ENCODE measurements at regions not wholly inside any gene's neighbourhood (a gene's known extent, or its start where the extent isn't known, plus 50 kb on each side); places are given as distances from the start of the nearest gene placed in this dataset.
A peak's percentile ranks its signal among the peaks of the same experiment; 100 is the strongest.

DNA sequence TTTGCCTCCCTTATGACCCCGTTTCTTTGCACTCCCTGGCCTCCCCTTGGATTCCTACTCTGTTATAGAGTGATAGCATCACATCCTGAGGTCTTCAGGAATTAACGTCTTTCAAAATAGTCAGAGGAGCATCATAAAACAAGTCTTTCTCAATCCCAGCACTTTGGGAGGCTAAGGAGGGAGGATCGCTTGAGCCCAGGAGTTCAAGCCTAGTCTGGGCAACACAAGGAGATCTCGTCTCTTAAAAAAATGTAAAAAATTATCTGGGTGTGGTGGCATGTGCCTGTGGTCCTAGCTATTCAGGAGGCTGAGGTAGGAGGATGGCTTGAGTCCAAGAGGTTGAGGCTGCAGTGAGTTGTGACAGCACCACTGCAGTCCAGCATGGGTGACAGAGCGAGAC, 68.7 kb upstream of the AMPD3 start:
- intact Hi-C loops (cut with DNase I), result no loop called here
- DNase-seq (ENCODE audit: low spot score) (no peak), ATAC-seq (no peak)

DNA sequence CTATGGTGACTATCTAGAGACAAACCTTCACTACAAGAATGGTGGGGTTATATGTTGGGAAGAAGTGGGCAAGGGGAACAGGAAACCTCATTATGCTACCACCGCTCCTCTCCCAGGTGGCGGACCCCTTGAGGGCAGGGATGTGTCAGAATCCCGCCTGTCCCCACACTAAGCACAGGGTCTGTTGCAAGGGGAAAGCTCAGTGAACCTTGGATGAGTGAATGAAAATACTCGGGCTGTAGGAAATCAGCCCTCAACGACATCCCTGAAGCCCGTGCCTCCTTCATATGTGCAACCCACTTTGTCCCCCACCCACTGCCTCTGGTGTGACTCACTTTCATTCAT, 68.2 kb upstream of the AMPD3 start:
- intact Hi-C loops (cut with DNase I), result no loop called here
- DNase-seq (ENCODE audit: low spot score), result no peak
- no peak for ATAC-seq

DNA sequence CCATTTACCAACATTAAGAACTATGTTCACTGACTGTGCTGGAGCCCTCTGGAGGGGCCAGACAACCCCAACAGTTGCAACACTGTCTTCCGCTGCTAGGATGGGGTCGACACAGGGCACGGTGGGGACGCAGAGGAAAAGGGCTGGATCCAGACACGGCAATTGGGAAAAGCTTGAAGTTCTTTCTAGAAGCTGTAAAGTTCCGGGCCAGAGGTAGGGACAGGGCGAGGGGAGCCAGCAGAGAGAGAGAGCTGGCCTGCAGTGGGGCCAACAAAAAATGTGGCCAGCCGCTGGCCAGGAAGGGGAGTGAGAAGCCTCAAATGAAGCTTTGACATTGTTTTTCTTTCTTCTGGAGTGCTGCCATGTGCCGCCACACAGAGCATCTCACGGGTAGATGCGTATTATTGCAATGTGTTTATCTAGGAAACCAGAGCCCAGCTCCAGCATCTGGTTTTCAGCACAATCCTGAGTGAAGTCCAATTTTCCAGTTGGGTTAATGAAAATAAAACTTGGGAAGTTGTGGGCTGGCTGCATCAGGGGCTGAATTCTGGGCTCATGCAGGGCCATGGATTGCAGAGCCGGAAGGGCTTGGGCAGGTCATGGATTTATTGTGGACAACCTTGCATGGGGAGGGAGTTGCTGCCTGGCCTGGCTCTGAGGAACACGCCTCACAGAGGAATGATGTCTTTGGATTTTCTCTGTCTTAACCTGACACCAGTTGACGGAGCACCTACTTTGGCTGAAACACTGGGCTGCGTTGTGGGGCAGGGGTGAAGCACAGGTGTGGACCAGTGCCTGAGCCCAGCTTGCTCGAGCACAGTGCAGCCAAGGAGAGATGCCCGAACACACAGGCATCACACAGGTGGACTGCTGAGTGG, 67.6 kb upstream of the AMPD3 start:
- intact Hi-C loops (cut with DNase I), result no loop called here
- peak; percentile 83 for DNase-seq (ENCODE audit: low spot score)
- ATAC-seq, result peak; percentile 92

DNA sequence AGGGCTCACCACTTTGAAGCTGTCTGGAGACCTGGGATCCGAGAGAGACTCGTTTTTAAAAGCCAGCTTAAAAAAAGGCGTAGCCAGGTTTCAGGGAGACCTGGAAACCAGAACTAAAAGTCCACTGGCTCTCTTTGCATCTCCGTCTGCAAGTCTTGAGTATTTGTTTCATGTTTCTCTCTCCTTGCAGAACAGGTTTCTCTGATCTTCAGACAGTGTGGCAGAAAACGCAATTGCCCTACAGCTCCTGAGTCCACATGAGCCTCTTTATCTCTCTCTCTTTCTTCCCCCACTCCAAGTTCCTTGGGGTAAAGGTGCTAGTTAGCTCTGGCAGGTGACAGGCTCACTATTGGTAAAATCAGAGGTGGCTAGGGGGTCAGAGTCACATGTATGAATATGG, 67.0 kb upstream of the AMPD3 start:
- intact Hi-C loops (cut with DNase I), result no loop called here
- DNase-seq (ENCODE audit: low spot score), result no peak
- no peak for ATAC-seq

DNA sequence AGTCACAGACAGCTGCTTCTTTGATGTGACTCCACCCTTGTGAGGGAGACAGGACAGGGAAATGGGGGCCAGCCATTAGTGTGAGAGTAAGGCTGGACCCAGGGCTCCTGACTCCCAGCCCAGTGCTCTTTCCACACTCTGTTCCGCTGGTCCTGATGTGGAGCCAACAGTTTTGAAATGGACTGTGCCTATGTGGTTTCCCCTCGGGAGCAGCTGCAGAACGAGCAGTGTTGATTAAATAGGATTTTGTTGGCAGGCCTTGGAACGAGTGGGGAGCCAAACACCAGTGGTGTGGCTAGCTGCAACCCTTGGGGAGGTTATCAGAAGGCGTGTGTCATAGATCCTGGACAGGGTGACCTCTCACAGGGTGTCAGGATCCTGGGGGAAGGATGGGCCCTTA, 66.5 kb upstream of the AMPD3 start:
- intact Hi-C loops (cut with DNase I), result no loop called here
- no peak for DNase-seq (ENCODE audit: low spot score)
- no peak for ATAC-seq

DNA sequence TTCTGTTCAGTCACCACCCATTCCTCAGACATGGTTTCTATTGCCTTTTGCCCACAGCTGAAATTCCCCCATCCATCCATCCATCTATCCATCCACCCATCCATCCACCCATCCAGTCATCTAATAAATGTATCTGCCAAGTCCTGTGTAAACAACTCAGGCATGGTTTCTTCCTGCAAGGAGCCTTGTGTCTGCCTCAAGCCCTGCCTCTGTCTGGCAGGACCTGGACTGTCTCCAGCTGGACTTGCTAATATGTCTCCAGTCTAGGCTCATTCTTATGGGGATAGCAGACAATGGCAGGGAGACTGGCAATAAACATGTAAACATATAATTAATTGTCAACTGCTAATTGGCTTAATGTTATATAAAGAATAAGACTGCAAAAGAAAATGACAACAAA, 64.7 kb upstream of the AMPD3 start:
- ATAC-seq, result no peak
- intact Hi-C loops (cut with DNase I), result no loop called here
- DNase-seq (ENCODE audit: low spot score), result no peak

DNA sequence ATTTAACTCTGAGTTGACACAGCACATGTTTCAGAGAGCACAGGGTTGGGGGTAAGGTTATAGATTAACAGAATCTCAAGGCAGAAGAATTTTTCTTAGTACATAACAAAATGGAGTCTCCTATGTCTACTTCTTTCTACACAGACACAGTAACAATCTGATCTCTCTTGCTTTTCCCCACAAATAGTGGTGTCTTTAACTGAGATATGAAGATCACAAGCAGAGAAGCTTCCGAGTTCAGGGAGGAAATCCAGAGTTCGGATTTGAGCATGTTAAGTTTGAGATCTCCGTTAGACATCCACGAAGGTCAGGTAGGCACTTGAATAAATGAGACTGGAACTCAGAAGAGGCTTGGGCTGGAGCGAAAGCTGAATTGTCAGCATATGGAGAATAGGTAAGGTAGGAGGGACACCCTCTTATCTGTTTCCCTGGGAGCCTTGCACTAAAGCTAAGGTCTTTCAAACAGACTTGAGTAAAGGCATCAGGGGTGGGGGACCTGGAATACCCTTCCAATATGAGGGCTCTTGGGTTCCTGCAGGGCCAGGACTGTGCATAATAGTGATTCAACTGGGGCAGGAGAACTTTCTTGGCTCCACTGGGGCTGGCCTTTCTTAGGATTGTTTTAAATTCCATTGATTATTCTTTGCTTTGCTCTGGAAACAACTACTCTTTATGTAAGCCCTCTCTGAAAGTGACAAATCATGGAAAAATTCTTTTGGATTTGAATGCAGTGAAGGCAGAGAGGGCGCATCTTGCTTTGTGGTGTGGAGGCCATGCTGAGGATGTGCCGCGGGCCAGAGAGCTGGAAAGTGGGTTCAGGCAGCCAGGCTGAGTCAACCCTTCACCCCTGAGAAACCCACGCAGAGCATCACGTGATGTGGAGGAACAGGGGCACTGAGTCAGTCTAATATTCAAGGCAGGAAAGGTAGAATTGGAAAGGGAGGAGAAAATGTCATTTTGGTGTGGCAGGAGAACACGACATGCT, 62.7 kb upstream of the AMPD3 start:
- intact Hi-C loops (cut with DNase I), result no loop called here
- ATAC-seq, result no peak
- no peak for DNase-seq (ENCODE audit: low spot score)

DNA sequence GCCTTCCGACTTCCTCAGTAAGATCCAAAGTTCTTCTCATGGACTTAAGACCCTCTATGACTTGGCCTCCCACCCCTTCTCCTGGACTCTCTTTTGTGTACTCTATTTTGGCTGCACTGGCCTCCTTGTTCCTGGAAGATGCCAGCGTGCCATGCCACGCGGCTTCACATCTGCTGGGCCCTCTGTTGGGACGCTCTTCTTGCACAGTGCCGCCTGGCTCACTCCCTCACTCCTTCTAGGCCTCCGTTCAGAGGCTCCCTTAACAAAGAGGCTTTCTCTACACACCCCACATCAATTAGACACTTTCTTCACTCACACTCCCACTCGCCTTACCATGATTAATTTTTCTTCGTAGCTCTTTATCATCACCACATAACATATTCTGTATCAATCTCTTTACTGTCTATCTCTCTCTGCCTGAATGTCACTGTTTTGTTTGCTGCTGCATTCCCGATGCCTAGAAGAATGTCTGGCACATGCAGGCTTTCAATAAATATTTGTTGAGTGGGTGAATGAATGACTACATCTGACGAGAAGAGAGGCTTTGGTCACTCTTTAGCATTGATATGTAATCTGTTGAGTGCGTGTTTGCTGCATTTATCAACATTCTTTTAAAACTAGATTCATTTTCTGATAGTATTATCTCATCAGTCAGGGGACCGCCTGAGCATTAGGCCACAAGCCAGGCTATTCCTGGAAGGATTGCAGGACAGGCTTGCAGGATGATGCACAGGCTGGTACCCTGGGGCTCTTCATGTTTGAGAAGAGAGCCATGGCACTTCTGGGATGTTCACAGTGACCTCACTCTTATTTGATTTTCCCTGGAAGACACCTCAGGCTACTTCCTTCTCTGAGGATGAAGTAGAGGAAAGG, 60.6 kb upstream of the AMPD3 start:
- intact Hi-C loops (cut with DNase I), result no loop called here
- no peak for DNase-seq (ENCODE audit: low spot score)
- ATAC-seq, result no peak

DNA sequence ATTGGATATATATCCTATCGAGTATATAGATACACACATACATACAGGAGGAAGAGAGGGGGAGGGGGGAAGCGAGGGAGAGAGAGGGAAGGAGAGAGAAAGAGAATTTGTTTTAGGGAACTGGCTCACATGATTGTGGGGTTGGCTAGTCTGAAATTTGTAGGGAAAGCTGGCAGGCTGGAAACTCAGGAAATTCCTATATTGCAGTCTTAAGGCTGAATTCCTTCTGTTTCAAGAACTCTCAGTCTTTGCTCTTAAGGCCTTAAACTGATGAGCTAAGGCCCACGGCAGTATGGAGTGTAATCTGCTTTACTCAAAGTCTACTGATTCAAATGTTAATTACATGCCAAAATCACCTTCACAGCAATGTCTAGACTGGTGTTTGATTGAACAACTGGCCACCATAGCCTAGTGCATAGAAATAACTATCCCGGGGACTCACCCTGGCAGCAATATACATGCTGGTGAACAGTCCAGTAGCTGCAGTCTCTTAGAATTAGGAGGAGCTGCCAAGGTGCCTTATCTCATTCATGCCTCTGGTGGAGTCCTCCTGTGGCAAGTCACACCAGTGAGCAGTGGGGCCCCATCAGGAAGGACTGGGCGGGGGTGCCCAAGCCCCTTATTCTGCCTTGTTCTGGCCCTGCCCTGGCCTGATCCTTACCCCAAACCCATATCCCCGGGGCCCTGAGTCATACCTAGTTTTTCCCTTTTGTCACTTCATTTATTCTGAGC, 59.7 kb upstream of the AMPD3 start:
- DNase-seq (ENCODE audit: low spot score), result no peak
- no peak for ATAC-seq
- intact Hi-C loops (cut with DNase I), result no loop called here

DNA sequence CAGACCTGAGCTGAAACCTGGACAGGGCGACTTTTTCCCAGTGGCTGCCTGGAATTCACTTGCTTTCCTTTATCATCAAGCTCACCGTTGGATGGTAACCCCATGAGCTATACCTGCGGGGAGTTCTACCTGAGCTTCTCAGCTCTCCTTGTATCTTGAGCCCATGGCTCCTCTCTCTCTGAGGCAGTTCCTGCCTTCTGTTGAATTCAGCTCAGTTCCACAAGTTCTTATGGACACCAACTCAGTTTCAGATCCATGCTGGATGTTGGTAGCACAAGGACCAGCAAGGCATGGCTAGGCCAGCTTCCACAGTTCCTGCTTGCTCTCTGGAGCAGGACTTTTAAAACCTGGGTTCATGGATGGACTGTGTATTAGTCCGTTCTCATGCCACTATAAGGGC, 58.3 kb upstream of the AMPD3 start:
- ATAC-seq, result no peak
- DNase-seq (ENCODE audit: low spot score), result no peak
- intact Hi-C loops (cut with DNase I), result no loop called here

DNA sequence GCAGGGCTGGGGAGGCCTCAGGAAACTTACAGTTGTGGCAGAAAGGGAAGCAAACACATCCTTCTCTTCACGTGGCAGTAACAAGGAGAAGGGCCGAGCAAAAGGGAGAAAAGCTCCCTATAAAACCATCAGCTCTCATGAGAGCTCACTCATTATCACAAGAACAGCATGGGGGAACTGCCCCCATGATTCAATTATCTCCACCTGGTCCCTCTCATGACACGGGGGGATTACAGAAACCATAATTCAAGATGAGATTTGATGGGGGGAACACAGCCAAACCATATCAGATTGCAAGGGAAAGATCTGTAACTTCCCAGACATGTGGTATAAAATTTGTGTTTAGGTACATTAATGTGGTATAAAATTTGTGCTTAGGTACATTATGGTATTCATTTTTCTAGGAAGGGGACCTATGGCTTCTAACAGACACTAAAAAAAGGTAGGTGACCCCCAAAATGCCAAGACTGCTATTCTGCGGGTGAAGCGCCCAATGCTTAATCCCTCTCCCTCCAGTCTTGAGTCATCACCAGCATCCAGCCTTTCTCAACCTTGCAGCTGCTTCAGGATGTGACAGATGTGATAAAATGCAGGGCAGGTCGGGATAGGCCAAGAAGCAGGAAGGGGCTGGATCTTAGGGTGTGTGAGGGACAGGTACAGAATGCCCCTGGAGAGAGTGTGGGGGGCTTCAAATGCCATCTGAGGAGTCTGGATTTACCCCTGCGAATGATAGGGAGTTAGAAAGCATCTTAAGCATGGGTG, 57.7 kb upstream of the AMPD3 start:
- no peak for DNase-seq (ENCODE audit: low spot score)

DNA sequence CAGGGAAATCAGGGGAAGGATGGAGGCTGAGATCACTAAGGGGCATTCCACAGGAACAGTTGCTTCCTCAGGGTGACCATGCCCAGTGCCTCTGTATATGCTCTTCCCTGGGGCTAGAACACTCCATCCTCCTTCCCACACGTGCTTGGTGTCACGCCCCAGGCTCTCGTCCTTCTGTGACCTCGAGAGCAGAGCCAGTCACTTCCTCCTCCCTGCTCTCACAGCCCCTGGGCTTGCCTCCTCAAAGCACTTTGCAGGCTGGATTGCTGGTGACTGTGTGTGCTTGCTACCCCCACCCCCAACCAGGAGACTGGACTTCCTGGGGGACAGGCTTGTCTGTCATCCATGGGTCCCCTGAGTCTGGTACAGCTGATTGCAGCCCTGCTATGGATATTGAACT, 56.5 kb upstream of the AMPD3 start:
- DNase-seq (ENCODE audit: low spot score), result peak; percentile 71
- intact Hi-C loops (cut with DNase I), result no loop called here
- ATAC-seq, result peak; percentile 65

More for the DNA sequence above, 57.7 kb upstream of the AMPD3 start:
- intact Hi-C loops (cut with DNase I), result no loop called here
- no peak for ATAC-seq

DNA sequence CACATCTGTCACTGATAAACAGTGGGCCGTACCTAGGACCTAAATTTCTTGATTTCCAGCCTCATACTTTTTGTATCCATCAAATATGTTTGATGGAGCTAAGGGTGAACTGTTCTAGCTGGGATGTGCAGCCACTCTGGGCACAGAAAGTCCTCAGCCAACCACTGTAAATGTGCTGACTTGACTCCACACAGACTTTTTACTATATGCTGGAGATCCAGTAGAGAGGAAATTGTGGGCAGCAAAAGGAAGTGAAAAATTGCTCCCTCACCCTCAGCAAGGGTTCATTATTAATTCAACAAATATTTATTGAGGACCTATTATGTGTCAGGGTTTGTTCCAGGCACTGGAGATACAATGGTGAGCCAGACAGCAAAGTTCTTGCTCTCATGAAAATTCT, 54.2 kb upstream of the AMPD3 start:
- DNase-seq (ENCODE audit: low spot score) (no peak), ATAC-seq (peak; percentile 44)
- intact Hi-C loops (cut with DNase I), result no loop called here

DNA sequence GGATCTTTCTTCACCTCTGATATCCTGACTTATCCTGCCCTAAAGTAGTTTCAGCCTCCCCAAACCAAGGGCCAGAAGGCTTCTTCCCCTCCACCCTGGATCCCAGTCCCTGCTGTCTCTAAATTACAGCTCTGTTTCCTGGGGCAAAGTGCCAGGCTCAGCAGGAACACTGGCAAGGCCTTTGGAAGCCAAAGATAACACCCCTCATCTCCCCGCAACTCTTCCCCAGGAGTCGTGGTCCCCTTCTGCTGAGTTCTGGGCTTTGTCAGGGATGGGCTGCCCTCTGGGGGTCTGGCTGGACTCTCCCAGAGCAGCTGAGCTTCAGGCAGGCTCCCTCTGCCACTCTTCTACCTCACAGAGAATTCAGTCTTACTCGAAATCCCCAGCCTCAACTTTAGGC, 53.8 kb upstream of the AMPD3 start:
- intact Hi-C loops (cut with DNase I), result no loop called here
- ATAC-seq (peak; percentile 6), DNase-seq (ENCODE audit: low spot score) (no peak)

DNA sequence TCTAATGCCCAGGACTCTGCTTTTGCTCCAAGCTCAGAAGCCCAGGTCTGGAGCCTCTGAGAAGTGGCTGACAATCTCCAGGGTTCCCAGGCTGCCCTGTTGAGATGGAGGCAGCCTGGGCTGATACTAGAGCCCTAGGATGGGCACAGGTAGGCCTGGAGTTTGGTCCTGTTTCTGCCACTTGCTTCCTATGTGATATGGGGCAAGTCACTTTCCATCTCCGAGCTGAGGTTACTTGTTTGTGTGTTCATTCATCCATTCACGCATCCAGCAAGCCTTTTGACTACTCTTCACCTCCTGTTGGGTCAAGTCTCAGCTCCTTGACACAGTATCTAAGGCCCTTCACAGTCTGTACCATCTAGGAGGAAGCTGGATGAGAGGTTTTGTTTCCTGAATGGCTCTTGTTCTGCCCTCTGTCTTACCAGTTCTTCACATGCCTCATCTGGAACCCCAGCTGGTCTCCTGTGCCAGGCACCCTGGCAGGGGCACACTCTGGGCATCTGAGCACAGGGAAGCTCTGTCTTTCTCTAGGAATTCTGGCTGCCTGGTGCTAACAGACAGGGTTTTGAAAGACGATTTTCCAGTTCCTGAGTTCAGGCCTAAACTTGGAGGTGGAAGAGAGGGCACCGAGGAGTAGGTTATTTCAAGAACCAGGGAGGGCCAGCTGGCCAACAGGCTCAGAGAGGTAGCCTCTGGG, 53.2 kb upstream of the AMPD3 start:
- DNase-seq (ENCODE audit: low spot score), result no peak
- intact Hi-C loops (cut with DNase I), result no loop called here
- no peak for ATAC-seq

Data from sciatic nerve (tissue), 2 donors.